ENCODE measurements at regions not wholly inside any gene's neighbourhood (a gene's known extent, or its start where the extent isn't known, plus 50 kb on each side); places are given as distances from the start of the nearest gene placed in this dataset.

- TF ChIP-seq, protein P1, sequence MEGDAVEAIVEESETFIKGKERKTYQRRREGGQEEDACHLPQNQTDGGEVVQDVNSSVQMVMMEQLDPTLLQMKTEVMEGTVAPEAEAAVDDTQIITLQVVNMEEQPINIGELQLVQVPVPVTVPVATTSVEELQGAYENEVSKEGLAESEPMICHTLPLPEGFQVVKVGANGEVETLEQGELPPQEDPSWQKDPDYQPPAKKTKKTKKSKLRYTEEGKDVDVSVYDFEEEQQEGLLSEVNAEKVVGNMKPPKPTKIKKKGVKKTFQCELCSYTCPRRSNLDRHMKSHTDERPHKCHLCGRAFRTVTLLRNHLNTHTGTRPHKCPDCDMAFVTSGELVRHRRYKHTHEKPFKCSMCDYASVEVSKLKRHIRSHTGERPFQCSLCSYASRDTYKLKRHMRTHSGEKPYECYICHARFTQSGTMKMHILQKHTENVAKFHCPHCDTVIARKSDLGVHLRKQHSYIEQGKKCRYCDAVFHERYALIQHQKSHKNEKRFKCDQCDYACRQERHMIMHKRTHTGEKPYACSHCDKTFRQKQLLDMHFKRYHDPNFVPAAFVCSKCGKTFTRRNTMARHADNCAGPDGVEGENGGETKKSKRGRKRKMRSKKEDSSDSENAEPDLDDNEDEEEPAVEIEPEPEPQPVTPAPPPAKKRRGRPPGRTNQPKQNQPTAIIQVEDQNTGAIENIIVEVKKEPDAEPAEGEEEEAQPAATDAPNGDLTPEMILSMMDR (IDR thresholded peaks at IDR 0.05): peak in 2 of 6 experiments; percentile 13 to 32
- TF ChIP-seq POLR2A (IDR thresholded peaks at IDR 0.05): no peak
Measured at GRCh38 chr14:25411781-25412757, 362.1 kb upstream of the STXBP6 start.

Data from thyroid gland (tissue), 4 donors.